ENCODE measurements at regions not wholly inside any gene's neighbourhood (a gene's known extent, or its start where the extent isn't known, plus 50 kb on each side); places are given as distances from the start of the nearest gene placed in this dataset.
A peak's percentile ranks its signal among the peaks of the same experiment; 100 is the strongest.

DNA sequence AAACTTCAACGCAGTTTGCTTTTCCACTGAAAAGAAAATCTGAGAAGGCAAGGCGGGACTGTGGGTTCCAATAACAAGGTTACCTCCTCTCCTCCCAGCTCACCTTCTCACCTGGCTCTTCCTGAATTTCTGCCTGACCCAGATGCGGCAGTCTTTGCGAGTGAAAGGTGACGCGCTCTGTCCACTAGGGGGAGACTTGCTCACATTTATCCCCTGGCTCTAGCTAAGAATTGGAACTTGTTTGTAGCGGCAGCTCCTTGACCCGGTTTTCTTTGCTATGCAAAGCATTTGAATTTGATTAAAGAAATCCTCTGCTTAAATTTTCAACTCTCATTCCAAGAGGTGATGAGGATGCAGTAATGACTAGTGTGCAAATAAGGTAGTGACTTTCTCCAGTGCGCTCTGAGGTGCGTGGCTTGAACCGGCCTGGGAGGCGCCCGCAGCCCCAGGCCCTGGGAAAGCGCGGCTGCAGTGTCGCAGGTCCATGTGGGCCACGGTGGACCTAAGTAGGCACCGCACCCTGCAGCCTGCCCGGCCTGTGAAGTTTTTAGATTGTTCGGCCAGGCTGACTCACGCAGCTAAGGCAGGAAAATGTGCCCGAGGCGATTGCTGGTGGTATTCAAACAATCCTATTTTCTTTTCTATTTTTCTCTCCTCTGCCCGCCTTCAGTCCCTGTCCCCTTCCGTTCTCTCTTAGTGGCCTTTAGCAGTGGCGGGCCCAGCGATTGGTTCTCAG, 336.9 kb upstream of the NPSR1 start:
- Mint-ChIP-seq H3K27me3 (ENCODE audit: insufficient read depth, unreplicated experiment) (no peaks in the 10 kb centered on the region), H3K9me3 (ENCODE audit: unreplicated experiment) (no peaks in the 10 kb centered on the region), H3K4me1 (ENCODE audit: insufficient read depth, unreplicated experiment) (peaks cover 25% of the 10 kb centered on the region), H3K36me3 (ENCODE audit: insufficient read depth, unreplicated experiment) (no peaks in the 10 kb centered on the region), H3K27ac (ENCODE audit: low read depth, unreplicated experiment) (peak overlapping the region; percentile 32), H3K4me3 (ENCODE audit: unreplicated experiment) (peak overlapping the region; percentile 59)
- DNase-seq (ENCODE audit: unreplicated experiment): peak; percentile 85
- ChIA-PET CTCF (interaction anchor here (0.6 to 4.8 kb wide), 69 partner anchors 9 to 1077 kb away, joined by 3 to 97 read pairs (median 4); no protein-coding TSS in a partner anchor), POLR2A (interaction anchor here (0.7 to 2.6 kb wide), 6 partner anchors 13 to 276 kb away, joined by 3 to 13 read pairs (median 4); no protein-coding TSS in a partner anchor)
- no TSS peak for BruUV-seq (replicated peaks)
- intact Hi-C loops (cut with micrococcal nuclease): loop anchor here (1.0 to 5.0 kb wide), 5 partner anchors 109 to 716 kb away; partner anchors contain the start of gene DPY19L1
- peak; percentile 85 for TF ChIP-seq CTCF (IDR thresholded peaks at IDR 0.05; ENCODE audit: unreplicated experiment)

DNA sequence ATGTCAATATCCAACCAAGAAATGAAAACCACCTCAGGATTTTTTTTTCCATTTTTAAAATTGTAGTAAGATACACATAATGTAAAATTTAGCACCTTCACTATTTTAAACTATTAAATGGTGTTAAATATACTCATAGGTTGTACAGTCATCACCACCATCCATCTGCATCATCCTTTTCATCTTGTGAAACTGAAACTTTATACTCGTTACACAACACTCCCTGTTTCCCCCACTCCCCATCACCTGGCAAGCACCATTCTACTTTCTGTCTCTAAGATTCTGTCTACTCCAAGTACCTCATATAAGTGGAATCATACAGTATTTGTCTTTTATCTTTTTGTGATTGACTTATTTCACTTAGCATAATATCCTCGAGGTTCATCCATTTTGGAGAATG, 335.2 kb upstream of the NPSR1 start:
- ChIA-PET POLR2A (interaction anchor here (0.7 kb wide), 1 partner anchor 379 kb away, joined by 3 read pairs; no protein-coding TSS in a partner anchor), CTCF (interaction anchor here (0.6 to 1.5 kb wide), 2 partner anchors 273 to 341 kb away, joined by 3 to 5 read pairs; no protein-coding TSS in a partner anchor)
- intact Hi-C loops (cut with micrococcal nuclease): loop anchor here (5.0 kb wide), 1 partner anchor 714 kb away; the partner anchor contains the start of gene DPY19L1
- TF ChIP-seq CTCF (IDR thresholded peaks at IDR 0.05; ENCODE audit: unreplicated experiment): no peak
- H3K4me1 Mint-ChIP-seq (ENCODE audit: insufficient read depth, unreplicated experiment): peaks cover 25% of the 10 kb centered on the region
- H3K27ac Mint-ChIP-seq (ENCODE audit: low read depth, unreplicated experiment): no peak overlapping the region
- H3K9me3 Mint-ChIP-seq (ENCODE audit: unreplicated experiment): no peaks in the 10 kb centered on the region
- H3K36me3 Mint-ChIP-seq (ENCODE audit: insufficient read depth, unreplicated experiment): no peaks in the 10 kb centered on the region
- H3K4me3 Mint-ChIP-seq (ENCODE audit: unreplicated experiment): no peak overlapping the region
- DNase-seq (ENCODE audit: unreplicated experiment): peak; percentile 50
- no TSS peak for BruUV-seq (replicated peaks)
- H3K27me3 Mint-ChIP-seq (ENCODE audit: insufficient read depth, unreplicated experiment): no peaks in the 10 kb centered on the region

DNA sequence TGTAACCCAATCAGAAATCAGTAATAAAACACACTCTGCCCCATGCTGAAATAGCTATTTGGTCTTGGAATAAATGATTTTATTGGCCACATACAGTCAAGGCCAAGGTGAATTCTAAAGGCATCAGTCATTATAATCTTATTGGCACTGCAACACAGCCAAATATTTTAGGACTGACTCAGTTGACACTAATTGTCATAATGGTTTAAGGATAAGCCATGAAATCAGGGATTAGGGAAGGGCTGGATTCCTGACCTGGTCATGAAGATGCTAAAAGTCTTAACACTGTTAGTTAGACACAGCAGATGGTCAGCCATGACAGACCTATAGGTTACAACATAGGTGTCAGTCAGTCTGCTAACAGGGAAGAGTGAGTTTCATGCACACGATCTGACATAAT, 330.3 kb upstream of the NPSR1 start:
- CTCF ChIA-PET: no interaction called here
- no peak overlapping the region for H3K27ac Mint-ChIP-seq (ENCODE audit: low read depth, unreplicated experiment)
- TF ChIP-seq CTCF (IDR thresholded peaks at IDR 0.05; ENCODE audit: unreplicated experiment): no peak
- no peaks in the 10 kb centered on the region for H3K36me3 Mint-ChIP-seq (ENCODE audit: insufficient read depth, unreplicated experiment)
- intact Hi-C loops (cut with micrococcal nuclease): no loop called here
- BruUV-seq (replicated peaks): no TSS peak
- POLR2A ChIA-PET: no interaction called here
- H3K27me3 Mint-ChIP-seq (ENCODE audit: insufficient read depth, unreplicated experiment): no peaks in the 10 kb centered on the region
- no peaks in the 10 kb centered on the region for H3K9me3 Mint-ChIP-seq (ENCODE audit: unreplicated experiment)
- H3K4me3 Mint-ChIP-seq (ENCODE audit: unreplicated experiment): no peak overlapping the region
- no peak for DNase-seq (ENCODE audit: unreplicated experiment)
- H3K4me1 Mint-ChIP-seq (ENCODE audit: insufficient read depth, unreplicated experiment): peaks cover 5% of the 10 kb centered on the region

GRCh38 chr7:34330308-34330707, 327.7 kb upstream of the NPSR1 start:
- no peak for TF ChIP-seq CTCF (IDR thresholded peaks at IDR 0.05; ENCODE audit: unreplicated experiment)
- H3K27ac Mint-ChIP-seq (ENCODE audit: low read depth, unreplicated experiment): no peak overlapping the region
- H3K27me3 Mint-ChIP-seq (ENCODE audit: insufficient read depth, unreplicated experiment): no peaks in the 10 kb centered on the region
- intact Hi-C loops (cut with micrococcal nuclease): no loop called here
- H3K36me3 Mint-ChIP-seq (ENCODE audit: insufficient read depth, unreplicated experiment): no peaks in the 10 kb centered on the region
- ChIA-PET CTCF (interaction anchor here (0.5 to 4.0 kb wide), 3 partner anchors 10 to 1094 kb away, joined by 3 to 17 read pairs (median 3); no protein-coding TSS in a partner anchor), POLR2A (no interaction called here)
- DNase-seq (ENCODE audit: unreplicated experiment): no peak
- no peaks in the 10 kb centered on the region for H3K9me3 Mint-ChIP-seq (ENCODE audit: unreplicated experiment)
- no TSS peak for BruUV-seq (replicated peaks)
- H3K4me3 Mint-ChIP-seq (ENCODE audit: unreplicated experiment): no peak overlapping the region
- no peaks in the 10 kb centered on the region for H3K4me1 Mint-ChIP-seq (ENCODE audit: insufficient read depth, unreplicated experiment)

Measured in MCF 10A (cell line).